WTC11 (cell line): ENCODE measurements at regions not wholly inside any gene's neighbourhood (a gene's known extent, or its start where the extent isn't known, plus 50 kb on each side); places are given as distances from the start of the nearest gene placed in this dataset.
"Not testable (repeated sequence)": the region's sequence is repeated elsewhere in the genome, so short reads cannot be mapped to it uniquely, and the experiment has no call there.

Experiments used
- ATAC-seq: fragments of 200-7000 bp; cut with Tn5 transposase; 2 replicates; pipeline ENCODE4 v1.10.0; 2021; ENCODE audit warnings: mild to moderate bottlenecking, moderate library complexity
- CTCF ChIA-PET: fragments of 300-600 bp; sonication (Branson Sonifier 250); formaldehyde crosslinking; loops from one replicate; lab custom pipeline; 2021; ENCODE audit warnings: antibody characterized with exemption; lab: Charles Lee
- POLR2A ChIA-PET: fragments of 350-600 bp; sonication (Branson Sonifier 250); formaldehyde crosslinking; loops from one replicate; lab custom pipeline; 2021; ENCODE audit warnings: antibody characterized with exemption; lab: Charles Lee
- DNase-seq: peaks from one replicate; pipeline ENCODE4 v3.0.0; 2021; ENCODE audit warnings: low spot score
- H3K27ac Mint-ChIP-seq: 2 replicates; pipeline ENCODE4 v1.8.0; 2021; ENCODE audit warnings: mixed read lengths
- H3K27me3 Mint-ChIP-seq: 2 replicates; pipeline ENCODE4 v1.8.0; 2021; ENCODE audit warnings: low read depth, mild to moderate bottlenecking, moderate library complexity, mixed read lengths
- H3K36me3 Mint-ChIP-seq: 2 replicates; pipeline ENCODE4 v1.8.0; 2021; ENCODE audit warnings: mixed read lengths
- H3K4me1 Mint-ChIP-seq: 2 replicates; pipeline ENCODE4 v1.8.0; 2022; ENCODE audit warnings: mixed read lengths
- H3K4me3 Mint-ChIP-seq: 2 replicates; pipeline ENCODE4 v1.8.0; 2021; ENCODE audit warnings: mild to moderate bottlenecking, moderate library complexity, mixed read lengths
- H3K9me3 Mint-ChIP-seq: 2 replicates; pipeline ENCODE4 v1.8.0; 2021; ENCODE audit warnings: mixed read lengths
- CBFB ChIP-seq: sonication (generic); formaldehyde crosslinking; IDR thresholded peaks from 2 replicates; pipeline ENCODE4 v1.8.1; 2022; ENCODE audit warnings: mild to moderate bottlenecking, low read depth, missing genetic modification reagents
- CREM ChIP-seq: sonication (generic); formaldehyde crosslinking; IDR thresholded peaks from 2 replicates; pipeline ENCODE4 v1.8.1; 2022; ENCODE audit warnings: mild to moderate bottlenecking, missing genetic modification reagents, moderate library complexity
- E2F4 ChIP-seq: sonication (generic); formaldehyde crosslinking; IDR thresholded peaks from 2 replicates; pipeline ENCODE4 v1.8.1; 2022; ENCODE audit warnings: low read depth, mild to moderate bottlenecking, moderate library complexity, missing genetic modification reagents, borderline replicate concordance
- IRF2 ChIP-seq: sonication (generic); formaldehyde crosslinking; IDR thresholded peaks from 2 replicates; pipeline ENCODE4 v1.8.0; 2022; ENCODE audit warnings: low read depth, missing genetic modification reagents, borderline replicate concordance
- JUN ChIP-seq: sonication (generic); formaldehyde crosslinking; IDR thresholded peaks from 2 replicates; pipeline ENCODE4 v1.8.0; 2023; ENCODE audit warnings: mild to moderate bottlenecking, missing genetic modification reagents
- NFATC4 ChIP-seq: fragments of 250-450 bp; sonication (Bioruptor Pico); IDR thresholded peaks from 2 replicates; pipeline ENCODE4 v1.9.0; 2021; ENCODE audit warnings: mild to moderate bottlenecking
- NR2C2 ChIP-seq: sonication (generic); formaldehyde crosslinking; IDR thresholded peaks from 2 replicates; pipeline ENCODE4 v1.8.0; 2022; ENCODE audit warnings: mild to moderate bottlenecking, missing genetic modification reagents
- PRRX2 ChIP-seq: fragments of 250-450 bp; sonication (Bioruptor Pico); IDR thresholded peaks from 2 replicates; pipeline ENCODE4 v1.8.0; 2021; ENCODE audit warnings: mild to moderate bottlenecking
- SMAD4 ChIP-seq: sonication (generic); formaldehyde crosslinking; IDR thresholded peaks from 2 replicates; pipeline ENCODE4 v1.8.0; 2022; ENCODE audit warnings: mild to moderate bottlenecking, missing genetic modification reagents
- SP1 ChIP-seq: sonication (generic); formaldehyde crosslinking; conservative IDR thresholded peaks from 2 replicates; pipeline ENCODE4 v1.8.1; 2022; ENCODE audit warnings: missing genetic modification reagents
- TEAD4 ChIP-seq: sonication (generic); formaldehyde crosslinking; IDR thresholded peaks from 2 replicates; pipeline ENCODE4 v1.8.0; 2022; ENCODE audit warnings: mild to moderate bottlenecking, missing genetic modification reagents
- TF ChIP-seq, protein P1 (sequence below): sonication (generic); formaldehyde crosslinking; IDR thresholded peaks from 2 replicates; pipeline ENCODE4 v1.8.1; 2023; ENCODE audit warnings: mild to moderate bottlenecking, missing genetic modification reagents, moderate library complexity
- TF ChIP-seq, protein P2 (sequence below): sonication (generic); formaldehyde crosslinking; IDR thresholded peaks from 2 replicates; pipeline ENCODE4 v1.8.1; 2023; ENCODE audit warnings: mild to moderate bottlenecking, missing genetic modification reagents
- TF ChIP-seq, protein P3 (sequence below): sonication (generic); formaldehyde crosslinking; IDR thresholded peaks from 2 replicates; pipeline ENCODE4 v1.8.1; 2022; ENCODE audit warnings: mild to moderate bottlenecking, missing genetic modification reagents, moderate library complexity, borderline replicate concordance
- TF ChIP-seq, protein P4 (sequence below): fragments of 250-450 bp; sonication (Bioruptor Pico); IDR thresholded peaks from 2 replicates; pipeline ENCODE4 v1.9.0; 2021; ENCODE audit warnings: moderate library complexity, mild to moderate bottlenecking, inconsistent platforms, borderline replicate concordance
- TF ChIP-seq, protein P5 (sequence below): sonication (generic); formaldehyde crosslinking; IDR thresholded peaks from 2 replicates; pipeline ENCODE4 v1.8.0; 2023; ENCODE audit warnings: missing genetic modification reagents

- peaks cover 54% of the 10 kb centered on the region for H3K36me3 Mint-ChIP-seq
- peaks cover 63% of the 10 kb centered on the region for H3K9me3 Mint-ChIP-seq
- H3K27me3 Mint-ChIP-seq, result peaks cover 5% of the 10 kb centered on the region
- TF ChIP-seq E2F4 (no peak), SMAD4 (no peak), CREM (CRISPR knock-in tag) (no peak), IRF2 (CRISPR knock-in tag) (no peak), TEAD4 (CRISPR knock-in tag) (no peak), NR2C2 (CRISPR knock-in tag) (no peak), CBFB (CRISPR knock-in tag) (no peak), SP1 (CRISPR knock-in tag) (no peak), NFATC4 (CRISPR knock-in tag) (no peak)
- TF ChIP-seq, protein P1, sequence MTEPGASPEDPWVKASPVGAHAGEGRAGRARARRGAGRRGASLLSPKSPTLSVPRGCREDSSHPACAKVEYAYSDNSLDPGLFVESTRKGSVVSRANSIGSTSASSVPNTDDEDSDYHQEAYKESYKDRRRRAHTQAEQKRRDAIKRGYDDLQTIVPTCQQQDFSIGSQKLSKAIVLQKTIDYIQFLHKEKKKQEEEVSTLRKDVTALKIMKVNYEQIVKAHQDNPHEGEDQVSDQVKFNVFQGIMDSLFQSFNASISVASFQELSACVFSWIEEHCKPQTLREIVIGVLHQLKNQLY, result no peak
- TF ChIP-seq, protein P2, sequence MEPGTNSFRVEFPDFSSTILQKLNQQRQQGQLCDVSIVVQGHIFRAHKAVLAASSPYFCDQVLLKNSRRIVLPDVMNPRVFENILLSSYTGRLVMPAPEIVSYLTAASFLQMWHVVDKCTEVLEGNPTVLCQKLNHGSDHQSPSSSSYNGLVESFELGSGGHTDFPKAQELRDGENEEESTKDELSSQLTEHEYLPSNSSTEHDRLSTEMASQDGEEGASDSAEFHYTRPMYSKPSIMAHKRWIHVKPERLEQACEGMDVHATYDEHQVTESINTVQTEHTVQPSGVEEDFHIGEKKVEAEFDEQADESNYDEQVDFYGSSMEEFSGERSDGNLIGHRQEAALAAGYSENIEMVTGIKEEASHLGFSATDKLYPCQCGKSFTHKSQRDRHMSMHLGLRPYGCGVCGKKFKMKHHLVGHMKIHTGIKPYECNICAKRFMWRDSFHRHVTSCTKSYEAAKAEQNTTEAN, result no peak
- TF ChIP-seq, protein P3, sequence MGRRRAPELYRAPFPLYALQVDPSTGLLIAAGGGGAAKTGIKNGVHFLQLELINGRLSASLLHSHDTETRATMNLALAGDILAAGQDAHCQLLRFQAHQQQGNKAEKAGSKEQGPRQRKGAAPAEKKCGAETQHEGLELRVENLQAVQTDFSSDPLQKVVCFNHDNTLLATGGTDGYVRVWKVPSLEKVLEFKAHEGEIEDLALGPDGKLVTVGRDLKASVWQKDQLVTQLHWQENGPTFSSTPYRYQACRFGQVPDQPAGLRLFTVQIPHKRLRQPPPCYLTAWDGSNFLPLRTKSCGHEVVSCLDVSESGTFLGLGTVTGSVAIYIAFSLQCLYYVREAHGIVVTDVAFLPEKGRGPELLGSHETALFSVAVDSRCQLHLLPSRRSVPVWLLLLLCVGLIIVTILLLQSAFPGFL (CRISPR knock-in tag), result no peak
- TF ChIP-seq, protein P4, sequence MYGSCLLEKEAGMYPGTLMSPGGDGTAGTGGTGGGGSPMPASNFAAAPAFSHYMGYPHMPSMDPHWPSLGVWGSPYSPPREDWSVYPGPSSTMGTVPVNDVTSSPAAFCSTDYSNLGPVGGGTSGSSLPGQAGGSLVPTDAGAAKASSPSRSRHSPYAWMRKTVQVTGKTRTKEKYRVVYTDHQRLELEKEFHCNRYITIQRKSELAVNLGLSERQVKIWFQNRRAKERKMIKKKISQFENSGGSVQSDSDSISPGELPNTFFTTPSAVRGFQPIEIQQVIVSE (CRISPR knock-in tag), result no peak
- POLR2A ChIA-PET, result no interaction called here
- CTCF ChIA-PET, result no interaction called here
- H3K4me1 Mint-ChIP-seq, result no peaks in the 10 kb centered on the region
- H3K4me3 Mint-ChIP-seq, result no peak overlapping the region
- ATAC-seq (no peak), DNase-seq (no peak)
- no peak overlapping the region for H3K27ac Mint-ChIP-seq
Measured at GRCh38 chr12:34109390-34109789, 87.1 kb downstream of the ALG10 start.

DNA sequence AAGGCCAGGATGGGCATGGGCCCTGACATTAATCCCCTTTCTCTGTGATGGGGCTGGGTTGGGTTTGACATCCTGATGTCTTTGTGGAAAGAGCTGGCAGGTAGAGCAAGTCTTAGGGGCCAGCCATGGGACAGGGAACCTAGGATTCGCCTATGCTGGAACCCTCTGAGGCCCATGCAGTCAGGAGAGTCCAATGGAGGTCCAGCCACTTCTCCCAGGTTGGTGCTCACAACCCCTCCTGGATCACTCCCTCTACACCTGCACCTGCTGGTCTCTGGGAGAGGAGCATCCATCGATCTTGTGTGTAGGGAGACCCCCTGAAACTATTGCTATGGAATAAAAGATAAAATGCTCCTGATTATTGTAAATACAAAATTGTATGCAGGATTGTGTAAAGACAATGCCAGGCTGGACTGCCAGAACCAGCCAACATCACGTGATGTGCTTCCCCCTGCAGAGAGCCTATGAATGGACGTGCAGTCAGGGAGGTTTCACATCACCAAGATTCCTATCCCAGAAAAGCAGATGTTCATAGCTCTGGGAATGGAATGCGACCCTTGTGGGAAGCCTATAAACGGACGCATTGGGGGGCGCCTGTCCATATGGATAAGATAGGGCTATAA, 87.7 kb downstream of the ALG10 start:
- DNase-seq, H3K4me3 Mint-ChIP-seq, H3K4me1 Mint-ChIP-seq, ATAC-seq, CTCF ChIA-PET, H3K27me3 Mint-ChIP-seq, H3K27ac Mint-ChIP-seq, POLR2A ChIA-PET: not testable (repeated sequence)
- Mint-ChIP-seq H3K9me3 (peaks cover 64% of the 10 kb centered on the region), H3K36me3 (peaks cover 56% of the 10 kb centered on the region)

GRCh38 chr12:34119366-34119765, 97.1 kb downstream of the ALG10 start:
- Mint-ChIP-seq H3K4me3 (no peak overlapping the region), H3K27ac (no peak overlapping the region), H3K4me1 (no peaks in the 10 kb centered on the region), H3K27me3 (no peaks in the 10 kb centered on the region; the same call in none of the 2 replicates), H3K36me3 (peaks cover 62% of the 10 kb centered on the region), H3K9me3 (peaks cover 77% of the 10 kb centered on the region)
- CTCF ChIA-PET, result no interaction called here
- TF ChIP-seq JUN (CRISPR knock-in tag), result no peak
- no peak for TF ChIP-seq PRRX2 (CRISPR knock-in tag)
- TF ChIP-seq NFATC4 (CRISPR knock-in tag), result no peak
- TF ChIP-seq, protein P5, sequence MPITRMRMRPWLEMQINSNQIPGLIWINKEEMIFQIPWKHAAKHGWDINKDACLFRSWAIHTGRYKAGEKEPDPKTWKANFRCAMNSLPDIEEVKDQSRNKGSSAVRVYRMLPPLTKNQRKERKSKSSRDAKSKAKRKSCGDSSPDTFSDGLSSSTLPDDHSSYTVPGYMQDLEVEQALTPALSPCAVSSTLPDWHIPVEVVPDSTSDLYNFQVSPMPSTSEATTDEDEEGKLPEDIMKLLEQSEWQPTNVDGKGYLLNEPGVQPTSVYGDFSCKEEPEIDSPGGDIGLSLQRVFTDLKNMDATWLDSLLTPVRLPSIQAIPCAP (CRISPR knock-in tag), result no peak
- POLR2A ChIA-PET, result no interaction called here
- ATAC-seq, result no peak
- DNase-seq, result no peak
